NCI-H2029 treated with DMSO at 0.1 percent for 48 hours (cell line): ENCODE measurements at regions not wholly inside any gene's neighbourhood (a gene's known extent, or its start where the extent isn't known, plus 50 kb on each side); places are given as distances from the start of the nearest gene placed in this dataset.
"Not testable (repeated sequence)": the region's sequence is repeated elsewhere in the genome, so short reads cannot be mapped to it uniquely, and the experiment has no call there.

Experiments used
- DNase-seq: peaks from one replicate; lab custom pipeline; 2025; lab: John Stamatoyannopoulos, UW

DNA sequence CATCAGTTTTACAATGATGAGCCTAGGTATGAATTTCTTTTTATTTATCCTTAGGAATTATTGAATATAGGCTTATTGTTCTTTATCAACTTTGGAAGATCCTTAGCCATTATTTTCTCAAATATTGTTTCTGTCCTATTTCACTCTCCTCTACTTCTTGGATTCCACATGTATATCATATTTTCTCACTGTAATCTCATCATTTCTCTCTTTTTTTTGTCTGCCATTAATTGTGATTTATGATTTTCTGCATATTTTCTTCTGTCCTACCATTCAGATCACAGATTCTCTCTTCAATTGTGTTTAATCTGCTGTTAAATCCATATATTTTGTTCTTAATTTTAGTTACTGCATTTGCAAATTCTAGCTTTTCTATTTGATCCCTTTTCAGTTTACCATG, 139.8 kb downstream of the ARRDC3 start:
- no peak for DNase-seq

DNA sequence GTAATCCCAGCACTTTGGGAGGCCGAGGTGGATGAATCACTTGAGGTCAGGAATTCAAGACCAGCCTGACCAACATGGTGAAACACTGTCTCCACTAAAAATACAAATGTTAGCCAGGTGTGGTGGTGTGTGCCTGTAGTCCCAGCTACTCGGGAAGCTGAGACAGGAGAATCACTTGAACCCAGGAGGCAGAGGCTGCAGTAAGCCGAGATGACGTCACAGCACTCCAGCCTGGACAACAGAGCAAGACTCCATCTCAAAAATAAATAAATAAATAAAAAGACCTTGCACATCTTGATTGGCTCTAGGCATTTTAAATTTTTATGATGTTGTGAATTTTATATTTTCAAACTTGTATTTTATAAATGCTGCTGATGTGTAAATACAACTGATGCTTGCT, 141.7 kb downstream of the ARRDC3 start:
- DNase-seq, result not testable (repeated sequence)

DNA sequence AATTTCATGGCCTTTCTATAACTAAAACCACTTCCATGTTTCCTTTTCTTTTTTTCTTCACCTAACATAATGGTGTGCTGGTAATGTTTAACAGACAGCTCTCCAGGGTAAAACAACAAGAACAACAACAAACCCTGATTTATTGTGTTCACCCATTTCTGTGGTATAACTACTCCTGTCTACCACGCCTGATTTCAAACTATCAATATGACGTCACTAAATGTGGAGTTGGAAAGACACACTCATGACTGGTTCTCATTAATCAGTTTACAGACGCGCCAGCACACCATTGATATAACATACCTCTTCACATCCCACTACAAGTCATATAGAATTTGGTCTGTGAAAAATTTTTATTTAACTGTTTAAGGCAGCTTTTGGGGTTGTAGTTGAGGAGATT, 142.9 kb downstream of the ARRDC3 start:
- DNase-seq, result no peak

DNA sequence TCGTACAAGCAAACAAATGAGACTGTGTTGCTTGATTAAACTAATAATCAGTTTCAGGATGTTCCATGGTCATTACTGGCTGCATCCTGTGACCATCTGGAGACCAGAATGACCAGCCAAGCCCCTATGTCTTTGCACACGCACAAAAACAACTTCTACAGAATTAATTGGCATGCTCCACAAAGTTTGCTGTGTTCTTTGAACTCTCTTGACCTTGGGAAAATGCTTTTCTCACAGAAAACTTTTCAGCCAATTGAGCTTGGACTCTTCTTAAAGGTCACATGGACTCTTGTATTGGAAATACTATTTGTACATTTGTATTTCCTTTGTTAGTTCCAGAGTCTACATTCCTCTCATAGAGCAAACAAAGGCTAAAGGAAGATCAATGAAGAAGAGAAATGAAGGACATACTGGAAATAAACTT, 147.8 kb downstream of the ARRDC3 start:
- no peak for DNase-seq

DNA sequence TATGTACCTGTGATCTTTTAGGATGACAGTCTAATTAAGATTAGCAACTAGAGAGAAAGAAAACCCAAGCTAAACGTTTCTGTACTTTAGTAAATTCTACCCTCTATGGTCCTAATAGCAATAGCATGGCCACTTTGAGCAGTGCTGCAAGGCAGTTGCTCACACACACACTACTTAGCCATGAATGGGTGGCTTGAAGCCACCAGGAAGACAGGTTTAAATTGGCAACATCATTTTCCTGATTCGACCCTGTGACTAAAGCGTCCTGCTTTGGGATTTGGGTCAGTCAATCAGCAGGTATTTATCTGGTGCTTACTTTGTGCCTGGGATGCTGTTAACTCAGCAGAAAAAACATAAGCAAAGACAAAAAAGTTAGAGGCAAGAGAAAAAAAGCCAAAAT, 150.6 kb downstream of the ARRDC3 start:
- DNase-seq, result no peak

DNA sequence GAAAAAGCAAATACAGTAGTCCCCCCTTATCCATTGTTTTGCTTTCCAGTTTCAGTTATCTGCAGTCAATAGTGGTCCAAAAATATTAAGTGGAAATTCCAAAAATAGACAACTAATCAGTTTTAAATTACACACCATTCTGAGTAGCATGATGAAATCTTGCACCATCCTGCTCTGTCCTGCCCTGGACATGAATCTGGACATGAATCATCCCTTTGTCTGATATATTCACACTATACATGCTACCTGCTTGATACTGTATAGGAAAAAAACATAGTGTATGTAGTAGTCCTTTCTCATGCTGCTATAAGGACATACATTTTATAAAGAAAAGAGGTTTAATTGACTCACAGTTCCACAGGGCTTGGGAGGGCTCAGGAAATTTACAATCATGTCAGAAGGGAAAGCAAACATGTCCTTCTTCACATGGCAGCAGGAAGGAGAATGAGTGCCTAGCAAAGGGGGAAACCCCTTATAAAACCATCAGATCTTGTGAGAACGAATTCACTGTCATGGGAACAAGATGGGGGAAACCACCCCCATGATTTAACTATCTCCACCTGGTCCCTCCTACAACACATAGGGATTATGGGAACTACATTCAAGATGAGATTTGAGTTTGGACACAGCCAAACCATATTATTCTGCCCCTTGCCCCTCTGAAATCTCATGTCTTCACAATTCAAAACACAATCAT, 153.9 kb downstream of the ARRDC3 start:
- DNase-seq, result no peak

DNA sequence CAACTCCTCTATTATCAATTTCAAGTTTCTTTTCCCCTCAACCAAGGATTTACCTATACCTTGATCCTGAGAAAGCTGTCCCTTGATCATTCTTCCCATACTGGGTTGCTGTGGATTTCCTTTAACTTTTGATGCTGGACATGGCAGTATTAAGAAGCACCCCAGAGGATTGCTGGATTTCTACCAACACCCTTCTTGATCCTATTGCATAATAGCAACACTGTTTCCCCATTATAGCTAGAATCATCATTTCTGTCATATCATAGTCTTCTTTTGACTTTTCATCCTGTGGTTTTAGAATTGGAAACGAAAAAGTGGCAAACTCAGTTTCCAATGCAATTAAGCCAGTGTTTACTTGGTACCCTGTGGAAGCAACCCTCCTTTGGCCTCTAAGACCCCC, 154.9 kb downstream of the ARRDC3 start:
- DNase-seq, result no peak

DNA sequence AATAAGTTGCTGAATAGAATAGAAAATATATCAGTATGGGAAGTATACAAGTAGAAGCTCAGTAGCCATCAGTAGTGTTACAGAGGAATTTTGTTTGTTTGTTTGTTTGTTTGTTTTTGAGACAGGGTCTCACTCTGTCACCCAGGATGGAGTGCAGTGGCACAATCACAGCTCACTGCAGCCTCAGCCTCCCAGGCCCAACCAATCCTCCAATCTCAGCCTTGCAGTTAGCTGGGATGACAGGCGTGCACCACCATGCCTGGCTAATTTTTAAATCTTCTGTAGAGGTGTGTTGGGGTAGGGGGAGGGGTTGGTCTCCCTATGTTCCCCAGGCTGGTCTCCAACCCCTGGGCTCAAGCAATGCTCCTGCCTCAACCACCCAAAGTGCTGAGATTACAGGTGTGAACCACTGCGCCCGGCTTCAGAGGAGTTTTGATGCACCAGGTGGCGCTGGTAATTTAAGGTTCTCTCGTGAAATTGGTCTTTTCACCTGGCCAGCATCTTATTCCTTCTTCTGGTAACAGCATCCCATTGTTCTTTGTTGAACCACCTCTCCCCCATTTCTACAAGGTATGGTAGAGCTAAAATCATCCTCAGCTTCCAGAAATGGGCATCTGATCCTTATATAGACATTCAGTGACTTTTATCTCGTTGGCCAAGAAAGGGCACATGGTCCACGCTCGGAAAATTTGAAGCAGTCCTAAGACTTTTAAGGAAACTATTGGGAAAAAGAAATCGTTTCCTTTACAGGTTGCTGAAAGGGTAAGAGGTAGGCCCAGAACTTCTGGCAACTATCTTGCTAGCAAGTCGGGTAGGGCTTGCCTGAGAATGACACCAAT, 157.1 kb downstream of the ARRDC3 start:
- peak; percentile 10 for DNase-seq

DNA sequence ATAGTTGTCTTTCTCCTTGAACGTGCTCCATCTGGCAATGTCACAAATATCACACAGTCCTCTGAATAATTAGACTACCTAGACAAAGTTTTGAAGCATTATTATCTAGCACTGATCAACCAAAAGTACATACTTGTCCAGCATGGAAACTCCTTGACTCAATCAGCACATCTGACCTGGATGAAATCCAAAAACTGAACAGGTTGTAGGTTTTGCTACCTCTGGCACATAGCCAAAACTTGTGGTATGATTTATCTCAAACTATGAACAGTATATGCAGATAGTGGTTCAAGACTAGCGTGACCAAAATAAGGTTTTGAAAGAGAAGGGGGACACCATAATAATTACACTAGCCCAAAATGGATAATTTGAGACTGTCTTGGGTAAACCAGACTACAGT, 158.1 kb downstream of the ARRDC3 start:
- peak; percentile 37 for DNase-seq

DNA sequence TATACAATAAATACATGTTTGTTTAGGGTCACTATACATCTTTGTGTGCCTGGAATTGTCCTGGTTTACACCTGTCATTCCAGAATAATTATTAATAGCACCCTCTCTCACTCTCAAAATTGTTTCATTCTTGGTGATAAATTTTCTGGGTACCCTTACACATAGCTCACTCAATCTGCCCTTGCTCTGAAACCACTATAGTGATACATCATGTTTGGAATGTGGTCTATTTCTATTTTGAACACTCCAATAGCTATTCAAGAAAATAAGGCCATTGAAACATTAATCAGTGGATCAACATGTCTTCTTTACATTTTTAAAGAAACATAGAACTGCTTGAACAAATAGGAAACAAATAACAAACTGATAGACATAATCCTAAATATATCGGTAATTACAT, 158.7 kb downstream of the ARRDC3 start:
- no peak for DNase-seq

DNA sequence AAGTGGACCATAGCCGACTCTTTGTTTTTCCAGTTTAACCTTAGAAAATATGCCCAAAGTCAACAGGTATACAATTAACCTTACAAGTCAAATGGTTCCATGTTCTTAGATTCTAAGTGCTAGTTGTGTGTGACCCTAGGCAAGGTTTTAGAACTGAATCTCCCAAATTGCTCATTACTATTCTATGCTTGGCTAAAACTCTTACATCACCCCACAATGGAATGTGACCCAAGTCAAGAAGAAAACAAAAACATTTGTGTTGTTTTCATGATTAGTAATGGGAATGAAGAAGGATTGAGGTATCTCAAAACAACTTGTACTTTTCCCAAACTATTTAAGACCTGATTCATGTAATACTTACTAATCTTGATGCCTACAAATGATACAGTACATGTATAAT, 159.2 kb downstream of the ARRDC3 start:
- no peak for DNase-seq

DNA sequence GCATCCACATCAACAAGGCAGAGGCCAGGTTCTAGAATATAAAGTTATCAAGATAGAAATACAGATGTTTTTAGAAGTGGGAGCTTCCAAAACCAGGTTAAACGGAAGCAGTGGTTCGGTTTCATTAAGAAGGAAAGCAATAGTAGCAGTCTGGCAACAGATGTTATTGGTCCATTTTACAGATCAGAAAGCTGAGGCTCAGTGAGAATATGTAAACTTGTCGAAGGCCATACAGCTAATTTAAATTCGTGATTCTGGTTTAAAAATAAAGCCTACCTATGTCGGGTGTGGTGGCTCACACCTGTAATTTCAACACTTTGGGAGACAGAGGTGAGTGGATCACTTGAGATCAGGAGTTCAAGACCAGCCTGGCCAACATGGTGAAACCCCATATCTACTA, 160.6 kb downstream of the ARRDC3 start:
- no peak for DNase-seq

DNA sequence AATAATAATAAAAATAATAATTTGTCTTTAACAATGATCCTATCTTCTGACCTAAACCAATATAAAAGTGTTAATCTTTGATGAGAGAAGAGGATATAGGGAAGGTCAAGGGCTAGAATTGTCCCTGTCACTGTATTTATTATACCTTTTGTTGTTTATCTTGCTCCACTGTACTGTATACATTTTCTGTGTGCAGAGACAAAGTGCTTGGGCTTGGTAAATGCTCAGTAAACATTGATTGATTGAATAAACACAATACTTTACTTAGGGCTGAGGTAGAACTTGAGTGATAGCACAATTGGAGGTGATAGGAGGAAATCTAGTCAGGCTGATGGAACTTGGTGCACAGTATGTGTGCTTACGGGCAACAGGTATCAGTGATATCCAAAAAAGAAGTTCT, 161.2 kb downstream of the ARRDC3 start:
- no peak for DNase-seq

DNA sequence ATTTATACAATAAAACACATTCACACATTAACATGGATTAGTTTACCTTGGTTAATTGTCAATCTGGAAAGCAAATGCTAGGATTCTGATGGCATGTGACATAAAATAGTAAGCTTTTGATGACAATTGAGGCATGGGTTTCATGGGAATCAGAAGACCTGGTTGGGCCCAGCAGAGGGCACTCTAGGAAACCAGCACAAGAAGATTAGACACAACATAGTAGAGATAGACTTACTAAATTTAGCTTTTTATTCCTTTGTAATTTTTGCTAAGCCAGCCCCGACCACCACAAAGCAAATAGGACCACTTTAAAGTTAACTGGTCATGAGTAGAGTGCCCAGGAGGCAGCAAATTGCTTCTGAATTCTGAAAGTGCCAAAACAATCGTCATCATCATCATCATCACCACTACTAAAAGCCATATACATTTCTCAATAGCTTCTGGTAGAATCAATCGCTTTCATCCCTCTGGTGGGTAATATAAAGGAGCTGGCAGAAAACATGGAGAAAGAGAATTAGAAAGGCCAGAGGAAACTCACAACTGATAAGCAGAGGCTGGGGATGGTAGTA, 163.2 kb downstream of the ARRDC3 start:
- DNase-seq, result no peak

DNA sequence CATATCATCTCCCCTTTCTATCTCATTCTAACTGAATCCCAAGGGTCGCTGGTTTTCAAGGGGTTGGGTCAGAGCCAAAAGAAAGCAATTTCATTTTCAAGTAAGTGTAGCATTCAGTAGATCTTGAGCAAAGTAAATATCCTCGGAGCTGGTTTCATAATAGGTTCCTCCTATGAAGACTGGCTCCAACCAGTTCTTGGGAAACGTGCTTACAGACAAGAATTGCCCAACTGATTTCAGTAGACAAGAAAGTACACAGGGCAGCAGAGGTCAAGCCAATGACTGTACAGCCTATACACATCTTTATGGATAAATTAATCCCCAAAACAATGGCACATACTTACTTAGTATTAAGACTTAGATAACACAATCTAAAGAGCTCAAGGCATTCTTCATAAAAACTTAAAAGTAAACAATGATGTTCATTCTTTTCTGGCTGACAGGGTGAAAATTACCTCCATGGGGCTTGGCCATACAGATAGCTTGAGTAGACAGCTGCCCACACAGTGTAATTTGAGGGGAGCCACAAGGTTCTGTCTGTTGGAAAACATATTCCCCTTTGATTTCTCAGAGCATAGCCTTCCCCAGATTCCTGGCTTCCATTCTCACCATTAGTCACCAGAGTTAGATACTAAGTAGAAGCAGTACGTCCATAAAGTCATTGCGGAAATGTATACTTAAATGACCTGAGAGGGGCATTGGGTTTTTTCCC, 163.9 kb downstream of the ARRDC3 start:
- peak; percentile 22 for DNase-seq

DNA sequence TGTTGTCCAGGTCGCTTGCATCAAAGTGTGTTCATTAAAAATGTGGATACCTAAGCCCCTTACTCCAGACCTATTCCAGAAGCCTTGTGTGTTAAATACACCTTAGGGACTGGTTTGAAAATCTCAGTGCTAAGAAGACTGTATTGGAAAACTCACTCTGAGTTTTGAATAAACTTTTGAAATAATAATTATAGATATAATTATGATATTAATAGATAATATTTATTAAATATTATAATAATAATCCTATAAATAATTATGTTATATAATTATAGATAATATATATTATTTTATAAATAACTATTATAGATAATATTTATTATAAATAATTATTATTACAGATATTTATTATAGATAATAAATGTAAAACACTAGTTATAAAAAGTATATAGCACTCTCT, 165.3 kb downstream of the ARRDC3 start:
- DNase-seq, result no peak

DNA sequence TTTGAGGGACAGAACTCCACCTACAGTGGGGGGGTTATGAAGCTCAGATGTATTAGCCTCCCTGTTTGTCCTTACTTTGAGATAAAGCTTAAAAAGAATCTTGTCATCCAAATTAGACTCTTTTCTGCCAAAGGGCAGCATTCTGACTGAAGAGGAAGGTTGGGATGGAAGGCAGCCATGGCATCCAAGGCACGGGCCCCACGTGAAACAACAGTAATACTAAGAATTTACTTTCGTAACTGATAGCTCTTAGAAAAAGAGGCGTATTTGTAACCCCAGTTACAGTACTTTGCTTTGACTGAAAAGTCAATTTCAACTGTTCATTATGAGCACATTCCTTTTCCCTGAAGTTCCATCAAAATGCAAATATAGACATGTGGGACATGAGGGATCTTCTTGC, 168.5 kb downstream of the ARRDC3 start:
- DNase-seq, result no peak
